PC-3 (cell line): ENCODE measurements at regions not wholly inside any gene's neighbourhood (a gene's known extent, or its start where the extent isn't known, plus 50 kb on each side); places are given as distances from the start of the nearest gene placed in this dataset.

ENCODE experiments used
- ATAC-seq: fragments of 200-7000 bp; cut with Tn5 transposase; 2 replicates; pipeline ENCODE4 v1.9.1; 2020; ENCODE audit warnings: mild to moderate bottlenecking, moderate library complexity
- BruUV-seq: library from RNA; stranded (reverse); fragments of 400-500 nt; replicated peaks from 2 replicates; lab custom pipeline; 2021; lab: Mats Ljungman, UMichigan
- CTCF ChIA-PET: fragments of 300-600 bp; sonication (Branson Sonifier 250); formaldehyde crosslinking; loops from one replicate; lab custom pipeline; 2022; ENCODE audit warnings: antibody characterized with exemption; lab: Charles Lee
- POLR2A ChIA-PET: fragments of 300-600 bp; sonication (Branson Sonifier 250); formaldehyde crosslinking; loops from one replicate; lab custom pipeline; 2022; ENCODE audit warnings: antibody characterized with exemption; ENCODE audit not compliant: unreplicated experiment; lab: Charles Lee
- DNase-seq: peaks from one replicate; pipeline ENCODE4 v3.0.0-alpha.2; 2015
- H2AFZ ChIP-seq: fragments of 300-600 bp; sonication (generic); 2 replicates; pipeline ENCODE4 v1.6.0; 2016; ENCODE audit warnings: antibody characterized with exemption, low read length
- H3F3A ChIP-seq: fragments of 300-600 bp; sonication (generic); one replicate; pipeline ENCODE4 v1.6.0; 2017; ENCODE audit warnings: antibody characterized with exemption, low read length, control low read depth, mild to moderate bottlenecking; ENCODE audit not compliant: unreplicated experiment
- H3K27ac ChIP-seq: fragments of 300-600 bp; sonication (generic); 2 replicates; pipeline ENCODE4 v1.5.1; 2016; ENCODE audit warnings: mild to moderate bottlenecking, low read length
- H3K27me3 ChIP-seq: fragments of 300-600 bp; sonication (generic); 2 replicates; pipeline ENCODE4 v1.6.1; 2016; ENCODE audit warnings: low read length, mixed read lengths
- H3K36me3 ChIP-seq: fragments of 300-600 bp; sonication (generic); 2 replicates; pipeline ENCODE4 v1.6.1; 2016; ENCODE audit warnings: low read depth, mixed run types, low read length, mixed read lengths
- H3K4me1 ChIP-seq: fragments of 300-600 bp; sonication (generic); 2 replicates; pipeline ENCODE4 v1.5.1; 2016; ENCODE audit warnings: low read length; ENCODE audit not compliant: insufficient read depth
- H3K4me2 ChIP-seq: fragments of 300-600 bp; sonication (generic); 2 replicates; pipeline ENCODE4 v1.6.0; 2016; ENCODE audit warnings: low read length
- H3K4me3 ChIP-seq: fragments of 300-600 bp; sonication (generic); 2 replicates; pipeline ENCODE4 v1.5.1; 2016; ENCODE audit warnings: mild to moderate bottlenecking, low read length, mixed read lengths
- H3K79me2 ChIP-seq: fragments of 300-600 bp; sonication (generic); 2 replicates; pipeline ENCODE4 v1.6.1; 2017; ENCODE audit warnings: low read length, mixed read lengths
- H3K9ac ChIP-seq: fragments of 300-600 bp; sonication (generic); 2 replicates; pipeline ENCODE4 v1.6.0; 2016; ENCODE audit warnings: mild to moderate bottlenecking, low read length
- H3K9me2 ChIP-seq: fragments of 300-600 bp; sonication (generic); replicated peaks from 2 replicates; pipeline ENCODE4 v1.6.1; 2016; ENCODE audit warnings: mixed run types, low read length, mixed read lengths
- H3K9me3 ChIP-seq: fragments of 300-600 bp; sonication (generic); 2 replicates; pipeline ENCODE4 v1.6.1; 2016; ENCODE audit warnings: low read length, mixed read lengths
- H4K20me1 ChIP-seq: fragments of 300-600 bp; sonication (generic); 2 replicates; pipeline ENCODE4 v1.6.1; 2016; ENCODE audit warnings: low read length, mixed read lengths
- EZH2 ChIP-seq: fragments of 300-600 bp; sonication (generic); IDR thresholded peaks from one replicate; pipeline ENCODE4 v1.6.1; 2017; ENCODE audit warnings: antibody characterized with exemption, mild to moderate bottlenecking, low read length; ENCODE audit not compliant: unreplicated experiment
- EZH2phosphoT487 ChIP-seq: fragments of 300-600 bp; sonication (generic); IDR thresholded peaks from 2 replicates; pipeline ENCODE4 v1.6.1; 2018; ENCODE audit warnings: mild to moderate bottlenecking, antibody characterized with exemption, low read length, borderline replicate concordance
- intact Hi-C: fragments of 100-400 bp; cut with micrococcal nuclease; formaldehyde crosslinking; loops from 2 replicates; pipeline ENCODE4 v1.9.0; 2023
- TF ChIP-seq, protein P1 (sequence below): fragments of 300-600 bp; sonication (generic); conservative IDR thresholded peaks from 2 replicates; pipeline ENCODE4 v1.5.1; 2017; ENCODE audit warnings: antibody characterized with exemption, low read depth, mild to moderate bottlenecking, low read length

GRCh38 chr4:123578276-123579029, 181.9 kb downstream of the SPRY1 start:
- H3K27ac ChIP-seq: no peak overlapping the region

DNA sequence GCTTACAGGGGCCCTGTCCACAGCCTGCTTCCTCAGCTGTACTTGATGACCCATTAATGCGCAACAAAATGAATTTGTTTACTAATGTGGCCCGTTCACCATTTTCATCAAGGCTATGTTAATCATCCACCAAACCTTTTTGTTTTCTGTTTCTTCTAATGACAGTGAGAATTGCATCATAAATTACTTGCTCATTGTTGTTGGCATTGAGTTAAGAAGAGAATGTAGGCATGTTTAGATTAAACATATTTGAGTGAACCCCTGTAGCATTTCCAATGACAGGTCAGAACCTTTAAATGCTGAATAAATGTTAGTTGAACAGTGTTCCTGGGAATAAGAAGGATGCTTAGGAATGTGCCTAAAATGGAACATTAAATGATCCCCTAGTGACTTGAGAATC, 183.4 kb downstream of the SPRY1 start:
- POLR2A ChIA-PET: no interaction called here
- intact Hi-C loops: no loop called here
- ATAC-seq (no peak), DNase-seq (no peak)
- no peaks in the 10 kb centered on the region for H3K4me1 ChIP-seq
- no peaks in the 10 kb centered on the region for H4K20me1 ChIP-seq
- no peaks in the 10 kb centered on the region for H3K27me3 ChIP-seq
- H3K9me2 ChIP-seq: no peaks in the 10 kb centered on the region
- CTCF ChIA-PET: no interaction called here
- no peak overlapping the region for H3K27ac ChIP-seq
- no peaks in the 10 kb centered on the region for H3F3A ChIP-seq
- no peak overlapping the region for H3K9ac ChIP-seq
- no TSS peak for BruUV-seq
- H3K79me2 ChIP-seq: no peaks in the 10 kb centered on the region
- H3K9me3 ChIP-seq: no peaks in the 10 kb centered on the region
- H3K4me2 ChIP-seq: no peak overlapping the region
- H2AFZ ChIP-seq: no peak overlapping the region
- no peaks in the 10 kb centered on the region for H3K36me3 ChIP-seq
- H3K4me3 ChIP-seq: no peak overlapping the region
- TF ChIP-seq EZH2phosphoT487 (no peak), EZH2 (no peak)
- TF ChIP-seq, protein P1, sequence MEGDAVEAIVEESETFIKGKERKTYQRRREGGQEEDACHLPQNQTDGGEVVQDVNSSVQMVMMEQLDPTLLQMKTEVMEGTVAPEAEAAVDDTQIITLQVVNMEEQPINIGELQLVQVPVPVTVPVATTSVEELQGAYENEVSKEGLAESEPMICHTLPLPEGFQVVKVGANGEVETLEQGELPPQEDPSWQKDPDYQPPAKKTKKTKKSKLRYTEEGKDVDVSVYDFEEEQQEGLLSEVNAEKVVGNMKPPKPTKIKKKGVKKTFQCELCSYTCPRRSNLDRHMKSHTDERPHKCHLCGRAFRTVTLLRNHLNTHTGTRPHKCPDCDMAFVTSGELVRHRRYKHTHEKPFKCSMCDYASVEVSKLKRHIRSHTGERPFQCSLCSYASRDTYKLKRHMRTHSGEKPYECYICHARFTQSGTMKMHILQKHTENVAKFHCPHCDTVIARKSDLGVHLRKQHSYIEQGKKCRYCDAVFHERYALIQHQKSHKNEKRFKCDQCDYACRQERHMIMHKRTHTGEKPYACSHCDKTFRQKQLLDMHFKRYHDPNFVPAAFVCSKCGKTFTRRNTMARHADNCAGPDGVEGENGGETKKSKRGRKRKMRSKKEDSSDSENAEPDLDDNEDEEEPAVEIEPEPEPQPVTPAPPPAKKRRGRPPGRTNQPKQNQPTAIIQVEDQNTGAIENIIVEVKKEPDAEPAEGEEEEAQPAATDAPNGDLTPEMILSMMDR: no peak

More at GRCh38 chr4:123578276-123579029, 181.9 kb downstream of the SPRY1 start:
- Histone ChIP-seq H2AFZ (no peak overlapping the region), H3K79me2 (no peaks in the 10 kb centered on the region), H3K9ac (no peak overlapping the region), H3K27me3 (no peaks in the 10 kb centered on the region), H3K4me2 (no peak overlapping the region), H3F3A (no peaks in the 10 kb centered on the region), H3K4me3 (no peak overlapping the region), H3K9me2 (no peaks in the 10 kb centered on the region), H3K36me3 (no peaks in the 10 kb centered on the region), H4K20me1 (no peaks in the 10 kb centered on the region), H3K9me3 (no peaks in the 10 kb centered on the region), H3K4me1 (no peaks in the 10 kb centered on the region)
- DNase-seq (no peak), ATAC-seq (no peak)
- no TSS peak for BruUV-seq
- ChIA-PET POLR2A (no interaction called here), CTCF (no interaction called here)
- TF ChIP-seq, protein P1: no peak
- TF ChIP-seq EZH2 (no peak), EZH2phosphoT487 (no peak)
- intact Hi-C loops: no loop called here

DNA sequence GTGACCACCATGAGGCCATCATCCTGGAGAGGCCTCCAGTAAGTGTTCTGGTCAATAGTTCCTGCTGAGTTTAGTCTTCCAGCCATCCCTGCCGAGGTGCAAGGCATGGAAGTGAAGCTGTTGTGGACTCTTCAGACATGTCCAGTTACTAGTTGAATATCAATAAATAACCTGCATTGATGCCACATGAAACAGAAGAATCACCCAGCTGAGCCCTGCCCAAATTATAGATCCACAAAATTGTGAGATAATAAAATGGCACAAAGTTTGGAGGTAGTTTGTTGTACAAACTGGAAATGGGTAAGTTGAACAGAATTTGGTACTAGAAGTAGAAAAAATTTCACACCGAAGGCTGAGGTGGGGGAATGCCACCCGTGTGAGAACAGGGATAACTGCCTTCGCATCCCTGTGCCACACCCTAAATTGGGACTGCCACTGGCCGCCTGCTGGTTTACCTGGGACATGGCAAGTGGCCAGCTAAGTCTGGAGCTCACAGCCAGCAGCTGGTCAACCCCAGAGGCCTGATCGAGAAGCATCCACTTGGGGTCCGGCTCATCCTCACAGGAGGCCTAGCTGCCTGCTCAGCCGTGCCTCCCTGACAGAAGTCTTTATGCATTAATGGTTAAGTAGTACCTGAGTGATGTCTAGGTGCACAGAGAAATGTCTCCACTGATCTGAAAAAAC, 184.5 kb downstream of the SPRY1 start:
- no peaks in the 10 kb centered on the region for H3K27me3 ChIP-seq
- H3K9me2 ChIP-seq: no peaks in the 10 kb centered on the region
- no peak overlapping the region for H2AFZ ChIP-seq
- TF ChIP-seq EZH2phosphoT487 (no peak), EZH2 (no peak)
- TF ChIP-seq, protein P1: no peak
- no peak overlapping the region for H3K4me3 ChIP-seq
- H3F3A ChIP-seq: no peaks in the 10 kb centered on the region
- intact Hi-C loops: no loop called here
- H3K27ac ChIP-seq: no peak overlapping the region
- H3K4me1 ChIP-seq: no peaks in the 10 kb centered on the region
- H3K36me3 ChIP-seq: no peaks in the 10 kb centered on the region
- no peak overlapping the region for H3K9ac ChIP-seq
- CTCF ChIA-PET: no interaction called here
- ATAC-seq (no peak), DNase-seq (no peak)
- POLR2A ChIA-PET: no interaction called here
- no peaks in the 10 kb centered on the region for H3K79me2 ChIP-seq
- no peaks in the 10 kb centered on the region for H4K20me1 ChIP-seq
- H3K4me2 ChIP-seq: no peak overlapping the region
- BruUV-seq: no TSS peak
- no peaks in the 10 kb centered on the region for H3K9me3 ChIP-seq
